IPS DF 6.9 (cell line): ENCODE measurements at regions not wholly inside any gene's neighbourhood (a gene's known extent, or its start where the extent isn't known, plus 50 kb on each side); places are given as distances from the start of the nearest gene placed in this dataset.
"Not testable (repeated sequence)": the region's sequence is repeated elsewhere in the genome, so short reads cannot be mapped to it uniquely, and the experiment has no call there.

Experiments
- DNase-seq: peaks from one replicate; pipeline ENCODE4 v3.0.0-alpha.2; 2013; ENCODE audit warnings: low read depth, low spot score
- H3K27ac ChIP-seq: one replicate; pipeline ENCODE4 v1.5.1; 2013; ENCODE audit warnings: low read length, control low read depth
- H3K27me3 ChIP-seq: 2 replicates; pipeline ENCODE4 v1.6.1; 2013; ENCODE audit warnings: mild to moderate bottlenecking, low read length; ENCODE audit not compliant: control insufficient read depth, insufficient read depth
- H3K36me3 ChIP-seq: 2 replicates; pipeline ENCODE4 v1.6.1; 2013; ENCODE audit warnings: low read length; ENCODE audit not compliant: control insufficient read depth, insufficient read depth
- H3K4me1 ChIP-seq: 2 replicates; pipeline ENCODE4 v1.6.1; 2013; ENCODE audit warnings: low read length; ENCODE audit not compliant: control insufficient read depth, insufficient read depth
- H3K4me3 ChIP-seq: 2 replicates; pipeline ENCODE4 v1.5.1; 2013; ENCODE audit warnings: mild to moderate bottlenecking, low read length
- H3K9me3 ChIP-seq: 2 replicates; pipeline ENCODE4 v1.6.1; 2013; ENCODE audit warnings: low read length, inconsistent platforms; ENCODE audit not compliant: control insufficient read depth, insufficient read depth
- WGBS: extraction: QIAGEN DNeasy Blood & Tissue Kit; methylation state at CpG from one replicate; pipeline ENCODE4 v1.1.7; 2013; ENCODE audit warnings: mixed read lengths, missing lambda C conversion rate; ENCODE audit not compliant: insufficient read length, insufficient coverage; 5-methylcytosine and 5-hydroxymethylcytosine counted together

GRCh38 chr6:28816339-28816908 lies 107.4 kb downstream of the TRIM27 start:
- no peak for DNase-seq
- Histone ChIP-seq H3K9me3 (no peaks in the 10 kb centered on the region), H3K4me1 (no peaks in the 10 kb centered on the region), H3K4me3 (peak overlapping the region; percentile 39; the same call in 1 of the 2 replicates), H3K27ac (no peak overlapping the region), H3K27me3 (peaks cover 60% of the 10 kb centered on the region), H3K36me3 (no peaks in the 10 kb centered on the region)
- no CpG with 5 or more reads among the region's 15 CpGs for WGBS

DNA sequence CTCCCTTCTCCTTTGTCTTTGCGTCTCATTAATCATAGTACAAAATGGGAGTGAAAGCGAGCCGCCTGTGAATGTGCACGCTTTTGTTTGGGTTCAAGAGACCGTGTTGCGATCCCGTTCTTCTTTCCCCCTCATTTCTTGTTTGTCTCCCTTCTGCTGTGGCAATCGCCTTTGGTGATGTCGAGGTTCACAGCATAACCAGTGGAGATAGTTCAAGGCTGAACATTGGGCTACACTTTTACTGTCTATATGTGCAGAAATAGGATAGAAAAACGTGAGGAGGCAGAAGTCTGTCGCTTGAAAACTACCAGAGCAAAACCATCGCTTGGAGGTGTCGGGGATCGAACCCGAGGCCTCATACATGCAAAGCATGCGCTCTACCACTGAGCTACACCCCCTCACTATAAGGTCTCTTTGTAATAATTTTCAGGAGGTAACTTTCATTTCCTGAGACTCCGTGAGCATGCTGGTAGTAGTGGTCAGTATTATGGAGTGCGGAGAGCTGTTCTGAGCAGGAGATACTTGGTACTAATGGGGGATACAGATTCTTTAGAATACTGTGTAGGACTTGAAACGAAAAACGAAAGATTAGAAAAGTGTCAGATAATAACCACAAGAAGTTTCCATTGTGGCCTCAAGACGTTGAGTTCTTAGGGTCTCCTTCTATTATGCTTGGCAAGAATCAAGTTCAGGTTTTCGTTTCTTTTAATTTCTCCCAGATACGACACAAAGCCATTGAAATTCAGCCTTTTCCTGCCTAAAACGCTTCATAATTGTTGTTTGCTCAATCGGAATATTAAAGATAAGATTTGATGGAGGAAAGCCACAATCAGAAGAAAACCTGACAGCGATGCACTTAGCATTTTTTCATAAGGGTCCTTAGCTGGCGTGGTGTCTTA lies 106.6 kb downstream of the TRIM27 start:
- no CpG with 5 or more reads among the region's 27 CpGs for WGBS
- Histone ChIP-seq H3K4me1 (no peaks in the 10 kb centered on the region), H3K27me3 (peaks cover 53% of the 10 kb centered on the region), H3K9me3 (no peaks in the 10 kb centered on the region), H3K36me3 (no peaks in the 10 kb centered on the region), H3K4me3 (peak overlapping the region; percentile 39; the same call in 1 of the 2 replicates), H3K27ac (no peak overlapping the region)
- DNase-seq: no peak

DNA sequence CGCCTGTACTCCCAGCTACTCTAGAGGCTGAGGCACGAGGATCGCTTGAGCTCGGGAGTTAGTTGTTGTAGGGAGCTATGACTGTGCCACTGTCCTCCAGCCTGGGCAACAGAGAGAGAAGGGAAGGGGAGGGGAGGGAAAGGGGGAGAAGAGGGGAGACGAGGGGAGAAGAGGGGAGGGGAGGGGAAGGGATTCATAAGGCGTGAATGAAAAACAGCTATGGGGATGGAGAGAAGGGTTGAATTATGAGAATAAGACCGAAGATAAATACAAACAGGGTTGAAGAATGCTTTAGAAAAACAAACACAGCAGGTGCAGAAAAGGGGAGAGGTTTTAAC lies 106.0 kb downstream of the TRIM27 start:
- DNase-seq: no peak
- H3K27me3 ChIP-seq: peaks cover 48% of the 10 kb centered on the region
- WGBS: no CpG with 5 or more reads among the region's 7 CpGs
- H3K4me3 ChIP-seq: peak overlapping the region; percentile 15; the same call in 1 of the 2 replicates
- no peaks in the 10 kb centered on the region for H3K9me3 ChIP-seq
- H3K4me1 ChIP-seq: no peaks in the 10 kb centered on the region
- no peaks in the 10 kb centered on the region for H3K36me3 ChIP-seq
- H3K27ac ChIP-seq: no peak overlapping the region

- Histone ChIP-seq H3K9me3 (no peaks in the 10 kb centered on the region), H3K4me3 (peak overlapping the region; percentile 30; the same call in 1 of the 2 replicates), H3K27me3 (peaks cover 40% of the 10 kb centered on the region), H3K27ac (no peak overlapping the region), H3K4me1 (no peaks in the 10 kb centered on the region), H3K36me3 (no peaks in the 10 kb centered on the region)
- no peak for DNase-seq
- WGBS: no CpG with 5 or more reads among the region's 34 CpGs
Measured at GRCh38 chr6:28824793-28825731, 98.7 kb downstream of the TRIM27 start.

DNA sequence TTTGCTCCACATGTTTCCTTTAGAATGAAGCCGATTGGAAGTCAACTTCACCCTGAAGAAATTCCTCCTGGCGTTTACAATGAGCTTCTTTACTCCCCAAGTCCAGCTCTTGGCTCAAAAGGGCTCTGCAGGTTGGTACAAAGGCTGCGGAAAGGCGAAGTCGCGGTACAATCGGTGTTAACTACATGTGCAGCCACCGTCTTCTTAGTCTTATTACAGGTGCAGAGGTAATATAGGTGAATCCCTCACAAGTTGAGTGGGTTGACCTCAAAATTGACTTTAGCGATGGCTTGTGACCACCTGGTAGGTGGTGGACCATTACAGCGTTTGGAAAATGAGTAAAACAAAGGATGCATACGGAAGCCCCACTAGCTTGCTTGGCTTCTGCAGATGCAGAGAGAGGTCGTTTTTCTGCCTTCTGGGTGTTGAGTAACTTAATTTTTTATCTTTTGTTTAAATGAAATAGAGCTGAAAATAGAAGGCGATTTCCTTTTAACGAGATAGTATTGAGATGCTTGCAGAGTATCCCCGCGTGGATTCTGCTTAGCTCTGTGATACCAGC lies 98.0 kb downstream of the TRIM27 start:
- no peak for DNase-seq
- Histone ChIP-seq H3K36me3 (no peaks in the 10 kb centered on the region), H3K27me3 (peaks cover 40% of the 10 kb centered on the region), H3K4me3 (peak overlapping the region; percentile 30; the same call in 1 of the 2 replicates), H3K4me1 (no peaks in the 10 kb centered on the region), H3K9me3 (no peaks in the 10 kb centered on the region), H3K27ac (no peak overlapping the region)
- no CpG with 5 or more reads among the region's 16 CpGs for WGBS

DNA sequence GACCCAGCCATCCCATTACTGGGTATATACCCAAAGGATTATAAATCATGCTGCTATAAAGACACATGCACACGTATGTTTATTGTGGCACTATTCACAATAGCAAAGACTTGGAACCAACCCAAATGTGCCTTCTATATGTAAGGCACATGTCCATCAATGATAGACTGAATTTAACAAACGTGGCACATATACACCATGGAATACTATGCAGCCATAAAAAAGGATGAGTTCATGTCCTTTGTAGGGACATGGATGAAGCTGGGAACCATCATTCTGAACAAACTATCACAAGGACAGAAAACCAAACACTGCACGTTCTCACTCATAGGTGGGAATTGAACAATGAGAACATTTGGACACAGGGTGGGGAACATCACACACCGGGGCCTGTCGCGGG lies 92.1 kb downstream of the TRIM27 start:
- peaks cover 12% of the 10 kb centered on the region for H3K27me3 ChIP-seq
- H3K4me1 ChIP-seq, H3K36me3 ChIP-seq, H3K4me3 ChIP-seq, DNase-seq, H3K27ac ChIP-seq, H3K9me3 ChIP-seq: not testable (repeated sequence)
- no CpG with 5 or more reads among the region's 6 CpGs for WGBS

DNA sequence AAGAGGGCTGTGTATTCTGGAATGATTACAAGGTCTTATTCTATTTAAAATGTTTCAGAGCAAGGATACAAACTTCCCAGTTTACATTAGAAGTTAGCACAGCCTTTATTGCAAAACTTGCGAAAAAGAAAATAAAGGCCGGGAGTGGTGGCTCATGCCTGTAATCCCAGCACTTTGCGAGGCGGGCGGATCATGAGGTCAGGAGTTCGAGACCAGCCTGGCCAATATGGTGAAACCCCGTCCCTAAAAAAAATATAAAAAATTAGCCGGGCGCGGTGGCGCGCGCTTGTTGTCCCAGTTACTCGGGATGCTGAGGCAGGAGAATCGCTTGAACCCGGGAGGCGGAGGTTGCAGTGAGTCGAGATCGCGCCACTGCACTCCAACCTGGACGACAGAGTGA lies 87.1 kb downstream of the TRIM27 start:
- not testable (repeated sequence) for H3K4me1 ChIP-seq, H3K27me3 ChIP-seq, H3K27ac ChIP-seq, H3K9me3 ChIP-seq, H3K36me3 ChIP-seq, DNase-seq, H3K4me3 ChIP-seq
- WGBS: no CpG with 5 or more reads among the region's 21 CpGs

GRCh38 chr6:28838289-28838633 lies 85.5 kb downstream of the TRIM27 start:
- no peak overlapping the region for H3K27ac ChIP-seq
- WGBS: no CpG with 5 or more reads among the region's 11 CpGs
- peaks cover 3% of the 10 kb centered on the region; the same call in 1 of the 2 replicates for H3K27me3 ChIP-seq
- no peaks in the 10 kb centered on the region for H3K36me3 ChIP-seq
- H3K4me3 ChIP-seq: peak overlapping the region; percentile 92; the same call in 1 of the 2 replicates
- H3K4me1 ChIP-seq: no peaks in the 10 kb centered on the region
- H3K9me3 ChIP-seq: no peaks in the 10 kb centered on the region
- no peak for DNase-seq

DNA sequence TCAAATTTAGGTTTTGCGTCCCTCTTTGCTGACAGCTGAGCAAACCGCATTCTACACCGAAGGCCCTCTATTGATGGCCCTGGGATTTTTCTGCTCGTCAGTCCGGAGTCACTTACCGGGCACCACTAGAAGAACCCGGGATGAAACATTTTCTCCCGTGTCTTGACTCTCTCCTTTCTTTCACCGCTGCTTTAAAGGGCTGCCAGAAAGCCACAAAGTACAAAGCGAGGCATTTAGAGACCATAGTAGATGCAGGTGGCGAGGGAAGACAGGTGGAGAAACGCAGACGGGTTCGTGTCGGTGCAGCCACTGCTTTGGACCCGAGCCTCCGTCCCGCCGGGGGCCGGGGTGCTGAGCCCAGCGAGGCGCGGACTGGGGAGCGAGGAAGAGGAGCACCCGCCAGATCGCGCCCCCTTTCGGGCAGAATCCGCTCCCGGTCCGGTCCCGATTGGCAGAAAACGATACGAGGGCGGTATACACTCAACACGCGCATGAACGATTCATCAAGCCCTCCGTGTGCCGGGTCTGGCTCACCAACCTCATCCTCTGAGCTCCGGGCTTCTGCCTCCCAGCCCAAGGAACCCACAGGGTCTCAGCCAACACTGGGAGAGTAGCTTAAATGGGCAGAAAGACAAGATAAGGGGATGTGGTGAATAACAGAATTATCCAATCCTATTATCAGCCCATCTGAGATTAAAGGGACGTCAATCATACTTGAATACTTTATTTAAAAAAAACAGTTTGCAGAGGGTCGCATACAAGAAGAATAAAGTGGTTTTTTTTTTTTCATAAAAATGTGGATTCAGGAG lies 84.9 kb downstream of the TRIM27 start:
- no peak overlapping the region for H3K27ac ChIP-seq
- WGBS: no CpG with 5 or more reads among the region's 43 CpGs

More for the DNA sequence above, 84.9 kb downstream of the TRIM27 start:
- Histone ChIP-seq H3K4me1 (no peaks in the 10 kb centered on the region), H3K27me3 (peaks cover under 1% of the 10 kb centered on the region; the same call in 1 of the 2 replicates), H3K9me3 (no peaks in the 10 kb centered on the region), H3K4me3 (peak overlapping the region; percentile 92), H3K36me3 (no peaks in the 10 kb centered on the region)
- DNase-seq: no peak
